AG09309 (cell line): ENCODE measurements at regions not wholly inside any gene's neighbourhood (a gene's known extent, or its start where the extent isn't known, plus 50 kb on each side); places are given as distances from the start of the nearest gene placed in this dataset.
"Not testable (repeated sequence)": the region's sequence is repeated elsewhere in the genome, so short reads cannot be mapped to it uniquely, and the experiment has no call there.

ENCODE experiments used
- DNase-seq: peaks from one replicate; pipeline ENCODE4 v3.0.0-alpha.2; 2010; ENCODE audit warnings: low read depth
- H3K4me3 ChIP-seq: 2 replicates; pipeline ENCODE4 v1.5.1; 2011; ENCODE audit warnings: mild to moderate bottlenecking, low read depth, low read length, moderate library complexity; ENCODE audit not compliant: control insufficient read depth
- TF ChIP-seq, protein P1 (sequence below): IDR thresholded peaks from 2 replicates; pipeline ENCODE4 v1.5.1; 2011; ENCODE audit warnings: mild to moderate bottlenecking, low read depth, low read length, inconsistent platforms; ENCODE audit not compliant: insufficient read depth, control insufficient read depth; ENCODE audit errors: missing control alignments

DNA sequence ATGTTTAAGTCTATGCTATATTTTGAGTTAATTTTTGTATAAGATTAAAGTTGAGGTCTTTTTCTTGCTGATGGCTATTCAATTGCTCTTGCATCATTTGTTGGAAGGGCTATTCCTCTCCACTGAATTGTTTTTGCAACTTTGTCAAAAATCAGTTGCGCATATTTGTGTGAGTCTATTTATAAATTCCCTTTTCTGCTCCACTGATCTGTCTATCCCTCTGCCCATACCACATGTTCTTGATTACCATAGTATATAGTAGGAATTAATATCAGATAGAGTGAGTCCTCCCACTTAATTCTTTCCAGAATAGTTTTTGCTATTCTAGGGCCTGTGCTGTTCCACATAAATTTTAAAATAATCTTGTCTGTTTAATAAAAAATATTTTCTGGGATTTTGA, 152.4 kb upstream of the ADCY1 start:
- DNase-seq = no peak
- TF ChIP-seq, protein P1, sequence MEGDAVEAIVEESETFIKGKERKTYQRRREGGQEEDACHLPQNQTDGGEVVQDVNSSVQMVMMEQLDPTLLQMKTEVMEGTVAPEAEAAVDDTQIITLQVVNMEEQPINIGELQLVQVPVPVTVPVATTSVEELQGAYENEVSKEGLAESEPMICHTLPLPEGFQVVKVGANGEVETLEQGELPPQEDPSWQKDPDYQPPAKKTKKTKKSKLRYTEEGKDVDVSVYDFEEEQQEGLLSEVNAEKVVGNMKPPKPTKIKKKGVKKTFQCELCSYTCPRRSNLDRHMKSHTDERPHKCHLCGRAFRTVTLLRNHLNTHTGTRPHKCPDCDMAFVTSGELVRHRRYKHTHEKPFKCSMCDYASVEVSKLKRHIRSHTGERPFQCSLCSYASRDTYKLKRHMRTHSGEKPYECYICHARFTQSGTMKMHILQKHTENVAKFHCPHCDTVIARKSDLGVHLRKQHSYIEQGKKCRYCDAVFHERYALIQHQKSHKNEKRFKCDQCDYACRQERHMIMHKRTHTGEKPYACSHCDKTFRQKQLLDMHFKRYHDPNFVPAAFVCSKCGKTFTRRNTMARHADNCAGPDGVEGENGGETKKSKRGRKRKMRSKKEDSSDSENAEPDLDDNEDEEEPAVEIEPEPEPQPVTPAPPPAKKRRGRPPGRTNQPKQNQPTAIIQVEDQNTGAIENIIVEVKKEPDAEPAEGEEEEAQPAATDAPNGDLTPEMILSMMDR = no peak
- no peak overlapping the region for H3K4me3 ChIP-seq

DNA sequence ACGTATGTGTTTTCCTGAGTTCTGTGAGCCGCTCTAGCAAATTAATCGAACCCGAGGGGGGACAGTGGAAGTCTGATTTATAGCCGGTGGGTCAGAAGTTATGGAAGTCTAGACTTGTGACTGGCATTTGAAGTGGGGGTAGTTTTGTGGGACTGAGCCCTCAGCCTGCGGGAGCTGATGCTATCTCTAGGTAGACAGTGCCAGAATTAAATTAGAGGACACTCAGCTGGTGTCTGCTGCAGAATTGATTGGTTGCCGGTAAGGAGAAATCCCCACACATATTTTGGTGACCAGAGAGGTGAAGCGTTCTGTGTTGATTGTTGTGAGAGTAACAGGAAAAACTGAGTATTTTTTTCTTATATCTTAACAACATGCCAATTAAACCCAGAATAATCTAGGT, 143.8 kb upstream of the ADCY1 start:
- DNase-seq = no peak
- TF ChIP-seq, protein P1 = no peak
- no peak overlapping the region for H3K4me3 ChIP-seq

DNA sequence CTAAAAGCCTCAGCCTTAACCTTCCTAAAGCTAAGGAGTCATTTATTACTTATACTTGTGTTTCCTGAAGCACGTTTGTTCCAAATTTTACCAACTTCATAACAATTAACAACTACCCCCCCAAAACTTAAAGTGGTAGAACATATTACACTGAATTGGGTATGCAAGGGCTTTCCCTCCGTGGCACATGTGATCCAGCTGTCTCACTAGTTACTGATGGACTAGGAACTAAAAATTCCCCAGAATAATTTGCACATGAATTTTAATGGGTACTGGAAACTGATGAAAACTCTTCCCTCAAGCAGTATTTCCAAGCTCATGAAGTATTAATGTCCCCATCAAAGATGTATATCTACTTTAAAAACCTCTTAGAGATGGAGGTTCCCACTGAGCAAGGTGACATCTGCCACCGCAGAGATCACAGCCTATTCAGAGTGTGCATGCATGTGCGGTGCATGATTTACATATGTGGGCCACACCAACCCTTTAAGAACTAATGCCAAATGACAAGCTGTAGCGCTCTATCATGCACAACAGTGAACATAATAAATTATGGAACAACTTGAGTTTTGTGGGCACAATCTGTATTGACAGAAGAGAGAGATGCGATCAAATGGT, 139.9 kb upstream of the ADCY1 start:
- no peak for DNase-seq

DNA sequence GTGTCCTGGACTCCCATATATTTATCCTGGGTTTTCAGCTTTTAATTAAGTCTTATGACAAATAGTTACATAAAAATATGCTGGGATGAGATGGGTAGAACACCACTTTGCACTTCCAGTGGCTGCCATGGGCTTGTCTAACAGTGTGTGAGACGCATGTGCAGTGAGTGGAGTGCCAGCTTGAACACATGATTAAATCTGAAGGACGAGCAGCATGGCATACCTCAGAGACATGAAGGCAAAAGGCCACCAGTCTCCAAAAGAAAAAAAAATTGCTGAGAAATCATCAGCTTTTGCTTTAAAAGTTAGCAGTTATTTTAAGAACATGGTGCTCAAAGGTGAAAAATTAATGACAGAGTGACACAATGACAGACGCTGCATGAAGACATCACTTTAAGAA, 139.0 kb upstream of the ADCY1 start:
- no peak for DNase-seq
- TF ChIP-seq, protein P1 = no peak
- H3K4me3 ChIP-seq = no peak overlapping the region

More for the DNA sequence above, 139.9 kb upstream of the ADCY1 start:
- no peak overlapping the region for H3K4me3 ChIP-seq
- TF ChIP-seq, protein P1 = no peak

DNA sequence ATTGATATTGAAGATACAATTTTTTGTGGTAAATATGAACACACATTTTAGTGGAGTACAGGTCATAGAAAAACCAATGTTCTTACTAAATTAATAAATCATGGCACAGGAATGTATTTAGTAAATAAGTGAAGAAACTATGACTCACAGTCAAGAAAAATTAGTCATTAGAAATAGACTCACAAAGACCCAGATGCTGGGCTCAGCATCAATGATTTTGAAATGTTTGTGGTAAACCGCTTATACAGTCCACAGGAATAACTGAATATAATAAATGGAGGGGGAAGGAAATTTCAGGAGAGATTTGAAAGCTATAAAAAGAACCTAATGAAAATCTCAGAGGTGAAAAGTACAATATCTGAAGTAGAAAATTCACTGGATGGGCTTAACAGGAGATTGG, 138.3 kb upstream of the ADCY1 start:
- H3K4me3 ChIP-seq = no peak overlapping the region
- peak; percentile 41 for DNase-seq
- TF ChIP-seq, protein P1 = no peak

DNA sequence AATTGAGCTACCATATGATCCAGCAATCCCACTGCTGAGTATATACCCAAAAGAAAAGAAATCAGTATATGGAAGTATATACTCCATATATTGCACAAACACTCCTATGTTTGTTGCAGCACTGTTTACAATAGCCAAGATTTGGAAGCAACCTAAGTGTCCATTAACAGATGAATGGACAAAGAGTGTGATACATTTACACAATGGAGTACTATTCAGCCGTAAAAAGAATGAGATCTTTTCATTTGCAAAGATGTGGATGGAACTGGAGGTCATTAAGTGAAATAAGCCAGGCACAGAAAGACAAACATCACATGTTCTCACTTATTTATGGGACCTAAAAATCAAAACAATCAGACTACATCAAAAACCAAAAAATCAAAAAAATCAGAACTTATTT, 133.4 kb upstream of the ADCY1 start:
- not testable (repeated sequence) for DNase-seq, H3K4me3 ChIP-seq

DNA sequence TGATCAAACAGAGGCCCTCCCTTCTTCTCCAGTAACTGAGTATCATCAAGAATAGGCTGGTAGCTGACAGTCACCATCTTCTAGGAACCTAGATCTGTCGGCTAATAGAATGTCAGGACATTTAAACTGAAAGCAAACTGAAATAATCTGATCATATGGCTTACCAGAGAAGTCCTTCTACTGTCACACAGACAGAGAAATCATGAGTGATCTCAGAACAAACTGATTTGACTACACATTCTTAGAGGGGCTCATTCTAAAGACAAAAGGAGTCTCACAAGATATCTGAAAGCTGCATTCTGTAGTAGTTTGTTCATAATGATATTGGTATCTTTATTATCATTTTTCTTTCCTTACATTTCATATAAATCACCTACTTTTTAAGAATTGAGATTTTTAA, 130.9 kb upstream of the ADCY1 start:
- TF ChIP-seq, protein P1 = no peak
- no peak for DNase-seq
- no peak overlapping the region for H3K4me3 ChIP-seq
